SIG-M5 treated with dmso at 0.1 percent for 504 hours (cell line): ENCODE measurements at regions not wholly inside any gene's neighbourhood (a gene's known extent, or its start where the extent isn't known, plus 50 kb on each side); places are given as distances from the start of the nearest gene placed in this dataset.
"Not testable (repeated sequence)": the region's sequence is repeated elsewhere in the genome, so short reads cannot be mapped to it uniquely, and the experiment has no call there.

Source experiments
- DNase-seq: peaks from one replicate; lab custom pipeline; 2025; ENCODE audit not compliant: unreplicated experiment; lab: John Stamatoyannopoulos, UW

- no peak for DNase-seq
Observed at GRCh38 chr19:28066161-28066560, 1146.8 kb downstream of the UQCRFS1 start.

- no peak for DNase-seq
Observed at GRCh38 chr19:28065026-28065425, 1147.9 kb downstream of the UQCRFS1 start.

GRCh38 chr19:28063702-28064101 lies 1149.2 kb downstream of the UQCRFS1 start:
- DNase-seq, result no peak

GRCh38 chr19:28061111-28061510 lies 1151.8 kb downstream of the UQCRFS1 start:
- DNase-seq, result no peak

GRCh38 chr19:28057026-28057425 lies 1155.9 kb downstream of the UQCRFS1 start:
- not testable (repeated sequence) for DNase-seq

- DNase-seq, result no peak
Observed at GRCh38 chr19:28051047-28051446, 1161.9 kb downstream of the UQCRFS1 start.

- DNase-seq, result no peak
Observed at GRCh38 chr19:28049875-28050274, 1163.1 kb downstream of the UQCRFS1 start.

- no peak for DNase-seq
Observed at GRCh38 chr19:28046932-28047331, 1166.0 kb downstream of the UQCRFS1 start.

GRCh38 chr19:28045621-28046020 lies 1167.3 kb downstream of the UQCRFS1 start:
- no peak for DNase-seq

GRCh38 chr19:28044477-28044876 lies 1168.5 kb downstream of the UQCRFS1 start:
- no peak for DNase-seq

GRCh38 chr19:28042516-28042915 lies 1170.4 kb downstream of the UQCRFS1 start:
- no peak for DNase-seq

GRCh38 chr19:28039677-28040381 lies 1173.1 kb downstream of the UQCRFS1 start:
- DNase-seq, result no peak

GRCh38 chr19:28037186-28037585 lies 1175.8 kb downstream of the UQCRFS1 start:
- no peak for DNase-seq

GRCh38 chr19:28036486-28036885 lies 1176.5 kb downstream of the UQCRFS1 start:
- no peak for DNase-seq

GRCh38 chr19:28034936-28035335 lies 1178.0 kb downstream of the UQCRFS1 start:
- DNase-seq, result no peak

- no peak for DNase-seq
Observed at GRCh38 chr19:28028881-28029444, 1184.0 kb downstream of the UQCRFS1 start.

- no peak for DNase-seq
Observed at GRCh38 chr19:28027116-28027515, 1185.8 kb downstream of the UQCRFS1 start.

- DNase-seq, result no peak
Observed at GRCh38 chr19:28026636-28027035, 1186.3 kb downstream of the UQCRFS1 start.

GRCh38 chr19:28024920-28025319 lies 1188.0 kb downstream of the UQCRFS1 start:
- no peak for DNase-seq

- no peak for DNase-seq
Observed at GRCh38 chr19:28023064-28023463, 1189.9 kb downstream of the UQCRFS1 start.

GRCh38 chr19:28022506-28022905 lies 1190.4 kb downstream of the UQCRFS1 start:
- DNase-seq, result no peak

- DNase-seq, result no peak
Observed at GRCh38 chr19:28021259-28022185, 1191.4 kb downstream of the UQCRFS1 start.
